GM13977 (cell line): ENCODE measurements at regions not wholly inside any gene's neighbourhood (a gene's known extent, or its start where the extent isn't known, plus 50 kb on each side); places are given as distances from the start of the nearest gene placed in this dataset.

ENCODE experiments used
- DNase-seq: peaks from one replicate; pipeline ENCODE4 v3.0.0; 2012; ENCODE audit warnings: low spot score
- CTCF ChIP-seq: IDR thresholded peaks from 2 replicates; pipeline ENCODE4 v1.5.1; 2012; ENCODE audit warnings: mild to moderate bottlenecking, control low read depth; ENCODE audit not compliant: insufficient read depth; ENCODE audit errors: extremely low read depth, missing control alignments
- in situ Hi-C: fragments of 300-500 bp; cut with MboI; formaldehyde crosslinking; loops from one replicate; pipeline ENCODE4 v1.12.0; 2022; ENCODE audit warnings: low sequenced_read_pairs, low pct_unique_long_range_greater_than_20kb, mixed read lengths, inconsistent platforms; ENCODE audit not compliant: unreplicated experiment

GRCh38 chr9:95773053-95773418 is 102.5 kb upstream of the ERCC6L2 start:
- TF ChIP-seq CTCF: no peak
- in situ Hi-C loops: no loop called here
- DNase-seq: no peak

- no peak for DNase-seq
- in situ Hi-C loops: no loop called here
- TF ChIP-seq CTCF: no peak
These were observed 103.0 kb upstream of the ERCC6L2 start for GRCh38 chr9:95772320-95773052.

GRCh38 chr9:95771556-95772246 is 103.8 kb upstream of the ERCC6L2 start:
- TF ChIP-seq CTCF: no peak
- in situ Hi-C loops: no loop called here
- no peak for DNase-seq

GRCh38 chr9:95770653-95771131 is 104.8 kb upstream of the ERCC6L2 start:
- no peak for TF ChIP-seq CTCF
- no peak for DNase-seq
- in situ Hi-C loops: no loop called here

GRCh38 chr9:95769909-95770433 is 105.5 kb upstream of the ERCC6L2 start:
- no peak for DNase-seq
- no peak for TF ChIP-seq CTCF
- in situ Hi-C loops: no loop called here

- no peak for TF ChIP-seq CTCF
- in situ Hi-C loops: no loop called here
- no peak for DNase-seq
These were observed 106.0 kb upstream of the ERCC6L2 start for GRCh38 chr9:95769473-95769872.
